ENCODE measurements at regions not wholly inside any gene's neighbourhood (a gene's known extent, or its start where the extent isn't known, plus 50 kb on each side); places are given as distances from the start of the nearest gene placed in this dataset.

- Histone ChIP-seq H2AFZ (ENCODE audit: low read depth, low read length) (no peak overlapping the region), H4K20me1 (ENCODE audit: insufficient read depth) (no peaks in the 10 kb centered on the region), H3K9ac (ENCODE audit: low read length) (no peak overlapping the region), H3K9me2 (ENCODE audit: insufficient read depth, low read length) (no peaks in the 10 kb centered on the region), H3K36me3 (ENCODE audit: insufficient read depth, low read length) (no peaks in the 10 kb centered on the region), H3K27ac (ENCODE audit: low read length) (no peak overlapping the region), H3K4me3 (ENCODE audit: low read length) (no peak overlapping the region), H3K79me2 (replicated peaks; ENCODE audit: insufficient read depth, low read length) (no peaks in the 10 kb centered on the region), H3K4me2 (ENCODE audit: low read length) (no peak overlapping the region), H3K9me3 (ENCODE audit: low read length) (no peaks in the 10 kb centered on the region), H3K27me3 (ENCODE audit: insufficient read depth, low read depth, low read length) (no peaks in the 10 kb centered on the region), H3F3A (ENCODE audit: insufficient read depth, low read length, poor library complexity, severe bottlenecking) (no peaks in the 10 kb centered on the region)
- TF ChIP-seq RAD21 (conservative IDR thresholded peaks at IDR 0.05) (no peak), TAF1 (IDR thresholded peaks at IDR 0.05; ENCODE audit: low read depth) (no peak), REST (IDR thresholded peaks at IDR 0.05; ENCODE audit: borderline replicate concordance) (no peak), MXI1 (conservative IDR thresholded peaks at IDR 0.05; ENCODE audit: poor library complexity, severe bottlenecking) (no peak), POLR2AphosphoS5 (IDR thresholded peaks at IDR 0.05) (no peak), SMC3 (conservative IDR thresholded peaks at IDR 0.05; ENCODE audit: poor library complexity) (no peak), CTCF (IDR thresholded peaks at IDR 0.05; ENCODE audit: poor library complexity, severe bottlenecking) (no peak), EP300 (conservative IDR thresholded peaks at IDR 0.05; ENCODE audit: poor library complexity, severe bottlenecking) (no peak), EZH2 (IDR thresholded peaks at IDR 0.05; ENCODE audit: borderline replicate concordance, insufficient read depth, low read length, poor library complexity, severe bottlenecking) (no peak)
Observed at GRCh38 chr1:60715970-60716369, 366.4 kb upstream of the NFIA start.

GRCh38 chr1:60709426-60709825 lies 372.9 kb upstream of the NFIA start:
- Histone ChIP-seq H3K27me3 (ENCODE audit: insufficient read depth, low read depth, low read length) (no peaks in the 10 kb centered on the region), H4K20me1 (ENCODE audit: insufficient read depth) (no peaks in the 10 kb centered on the region), H3F3A (ENCODE audit: insufficient read depth, low read length, poor library complexity, severe bottlenecking) (no peaks in the 10 kb centered on the region), H3K9ac (ENCODE audit: low read length) (no peak overlapping the region), H3K4me2 (ENCODE audit: low read length) (no peak overlapping the region), H3K79me2 (replicated peaks; ENCODE audit: insufficient read depth, low read length) (no peaks in the 10 kb centered on the region), H3K4me3 (ENCODE audit: low read length) (no peak overlapping the region), H3K27ac (ENCODE audit: low read length) (no peak overlapping the region), H2AFZ (ENCODE audit: low read depth, low read length) (no peak overlapping the region), H3K9me2 (ENCODE audit: insufficient read depth, low read length) (no peaks in the 10 kb centered on the region), H3K36me3 (ENCODE audit: insufficient read depth, low read length) (no peaks in the 10 kb centered on the region), H3K9me3 (ENCODE audit: low read length) (no peaks in the 10 kb centered on the region)
- TF ChIP-seq EZH2 (IDR thresholded peaks at IDR 0.05; ENCODE audit: borderline replicate concordance, insufficient read depth, low read length, poor library complexity, severe bottlenecking) (no peak), CTCF (IDR thresholded peaks at IDR 0.05; ENCODE audit: poor library complexity, severe bottlenecking) (no peak), TAF1 (IDR thresholded peaks at IDR 0.05; ENCODE audit: low read depth) (no peak), MXI1 (conservative IDR thresholded peaks at IDR 0.05; ENCODE audit: poor library complexity, severe bottlenecking) (no peak), RAD21 (conservative IDR thresholded peaks at IDR 0.05) (no peak), EP300 (conservative IDR thresholded peaks at IDR 0.05; ENCODE audit: poor library complexity, severe bottlenecking) (no peak), REST (IDR thresholded peaks at IDR 0.05; ENCODE audit: borderline replicate concordance) (no peak), SMC3 (conservative IDR thresholded peaks at IDR 0.05; ENCODE audit: poor library complexity) (no peak), POLR2AphosphoS5 (IDR thresholded peaks at IDR 0.05) (no peak)
